ENCODE measurements at regions not wholly inside any gene's neighbourhood (a gene's known extent, or its start where the extent isn't known, plus 50 kb on each side); places are given as distances from the start of the nearest gene placed in this dataset.

- peak; percentile 71 for DNase-seq (ENCODE audit: low read depth, low spot score)
These were observed 91.8 kb upstream of the KLF7 start for GRCh38 chr2:207257251-207258250.

- peak; percentile 99 for DNase-seq (ENCODE audit: low read depth, low spot score)
These were observed 92.7 kb upstream of the KLF7 start for GRCh38 chr2:207258263-207258991.

- peak; percentile 13 for DNase-seq (ENCODE audit: low read depth, low spot score)
These were observed 94.3 kb upstream of the KLF7 start for GRCh38 chr2:207260021-207260420.

- no peak for DNase-seq (ENCODE audit: low read depth, low spot score)
These were observed 95.2 kb upstream of the KLF7 start for GRCh38 chr2:207260947-207261346.

- DNase-seq (ENCODE audit: low read depth, low spot score) = no peak
These were observed 98.6 kb upstream of the KLF7 start for GRCh38 chr2:207264310-207264709.

GRCh38 chr2:207265332-207265731, 99.6 kb upstream of the KLF7 start:
- DNase-seq (ENCODE audit: low read depth, low spot score) = no peak

GRCh38 chr2:207265869-207266268, 100.1 kb upstream of the KLF7 start:
- no peak for DNase-seq (ENCODE audit: low read depth, low spot score)

GRCh38 chr2:207266648-207267047, 100.9 kb upstream of the KLF7 start:
- no peak for DNase-seq (ENCODE audit: low read depth, low spot score)

- no peak for DNase-seq (ENCODE audit: low read depth, low spot score)
These were observed 103.3 kb upstream of the KLF7 start for GRCh38 chr2:207269038-207269437.

GRCh38 chr2:207274530-207275189, 108.9 kb upstream of the KLF7 start:
- DNase-seq (ENCODE audit: low read depth, low spot score) = no peak

GRCh38 chr2:207275779-207276178, 110.0 kb upstream of the KLF7 start:
- DNase-seq (ENCODE audit: low read depth, low spot score) = no peak

- DNase-seq (ENCODE audit: low read depth, low spot score) = no peak
These were observed 110.5 kb upstream of the KLF7 start for GRCh38 chr2:207276248-207276647.

GRCh38 chr2:207276858-207277257, 111.1 kb upstream of the KLF7 start:
- no peak for DNase-seq (ENCODE audit: low read depth, low spot score)

- no peak for DNase-seq (ENCODE audit: low read depth, low spot score)
These were observed 113.8 kb upstream of the KLF7 start for GRCh38 chr2:207279520-207279919.

- DNase-seq (ENCODE audit: low read depth, low spot score) = no peak
These were observed 115.7 kb upstream of the KLF7 start for GRCh38 chr2:207281436-207281835.

- DNase-seq (ENCODE audit: low read depth, low spot score) = no peak
These were observed 117.2 kb upstream of the KLF7 start for GRCh38 chr2:207282916-207283315.

GRCh38 chr2:207283356-207283755, 117.6 kb upstream of the KLF7 start:
- no peak for DNase-seq (ENCODE audit: low read depth, low spot score)

- no peak for DNase-seq (ENCODE audit: low read depth, low spot score)
These were observed 119.1 kb upstream of the KLF7 start for GRCh38 chr2:207284556-207285472.

GRCh38 chr2:207285473-207285815, 119.7 kb upstream of the KLF7 start:
- DNase-seq (ENCODE audit: low read depth, low spot score) = peak; percentile 15

GRCh38 chr2:207286106-207286505, 120.4 kb upstream of the KLF7 start:
- no peak for DNase-seq (ENCODE audit: low read depth, low spot score)

GRCh38 chr2:207288628-207289027, 122.9 kb upstream of the KLF7 start:
- no peak for DNase-seq (ENCODE audit: low read depth, low spot score)
